ENCODE measurements at regions not wholly inside any gene's neighbourhood (a gene's known extent, or its start where the extent isn't known, plus 50 kb on each side); places are given as distances from the start of the nearest gene placed in this dataset.

GRCh38 chr1:201682964-201683363 is 144.0 kb downstream of the NAV1 start:
- TF ChIP-seq CTCF (conservative IDR thresholded peaks at IDR 0.05) (no peak), ZFX (IDR thresholded peaks at IDR 0.05) (no peak)

Data from C4-2B (cell line).